Body of pancreas (tissue), 4 donors: ENCODE measurements at regions not wholly inside any gene's neighbourhood (a gene's known extent, or its start where the extent isn't known, plus 50 kb on each side); places are given as distances from the start of the nearest gene placed in this dataset.

Experiments used
- POLR2A ChIP-seq, 3 donors: fragments of 450-650 bp; IDR thresholded peaks; one replicate each; pipeline ENCODE4 v1.6.1; 2016; ENCODE audit warnings: antibody characterized with exemption in 3 of 3, mild to moderate bottlenecking in 2 of 3
- TF ChIP-seq, protein P1 (sequence below), 7 experiments: fragments of 450-650 bp in 4 of 7; fragments of 200-600 bp in 3 of 7; sonication (generic) in 3 of 7; IDR thresholded peaks; one replicate each; pipeline ENCODE4 v1.5.1; 2016 to 2019; ENCODE audit warnings: antibody characterized with exemption in 7 of 7

DNA sequence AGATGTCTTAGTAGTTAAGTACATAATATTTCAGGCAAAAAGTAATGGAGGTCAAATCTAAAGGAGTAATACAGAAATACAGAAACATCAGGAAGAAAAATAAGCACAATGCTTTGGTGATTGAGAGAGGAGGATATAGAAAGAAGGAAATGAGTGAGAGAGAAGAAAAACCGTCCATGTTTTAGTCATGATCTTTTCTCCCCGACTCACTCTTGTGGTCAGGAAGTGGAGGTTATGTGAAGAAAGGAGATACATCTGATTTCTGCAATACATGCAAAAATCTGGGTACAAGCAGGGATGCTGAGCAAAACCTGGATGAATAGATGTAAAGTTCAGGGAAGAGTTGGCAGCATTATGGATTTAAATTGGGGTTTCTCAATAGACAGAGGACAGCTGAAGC is 1122.5 kb downstream of the SORCS3 start:
- TF ChIP-seq, protein P1, sequence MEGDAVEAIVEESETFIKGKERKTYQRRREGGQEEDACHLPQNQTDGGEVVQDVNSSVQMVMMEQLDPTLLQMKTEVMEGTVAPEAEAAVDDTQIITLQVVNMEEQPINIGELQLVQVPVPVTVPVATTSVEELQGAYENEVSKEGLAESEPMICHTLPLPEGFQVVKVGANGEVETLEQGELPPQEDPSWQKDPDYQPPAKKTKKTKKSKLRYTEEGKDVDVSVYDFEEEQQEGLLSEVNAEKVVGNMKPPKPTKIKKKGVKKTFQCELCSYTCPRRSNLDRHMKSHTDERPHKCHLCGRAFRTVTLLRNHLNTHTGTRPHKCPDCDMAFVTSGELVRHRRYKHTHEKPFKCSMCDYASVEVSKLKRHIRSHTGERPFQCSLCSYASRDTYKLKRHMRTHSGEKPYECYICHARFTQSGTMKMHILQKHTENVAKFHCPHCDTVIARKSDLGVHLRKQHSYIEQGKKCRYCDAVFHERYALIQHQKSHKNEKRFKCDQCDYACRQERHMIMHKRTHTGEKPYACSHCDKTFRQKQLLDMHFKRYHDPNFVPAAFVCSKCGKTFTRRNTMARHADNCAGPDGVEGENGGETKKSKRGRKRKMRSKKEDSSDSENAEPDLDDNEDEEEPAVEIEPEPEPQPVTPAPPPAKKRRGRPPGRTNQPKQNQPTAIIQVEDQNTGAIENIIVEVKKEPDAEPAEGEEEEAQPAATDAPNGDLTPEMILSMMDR (IDR thresholded peaks at IDR 0.05): no peak
- no peak for TF ChIP-seq POLR2A (IDR thresholded peaks at IDR 0.05)
